ENCODE measurements at regions not wholly inside any gene's neighbourhood (a gene's known extent, or its start where the extent isn't known, plus 50 kb on each side); places are given as distances from the start of the nearest gene placed in this dataset.

DNA sequence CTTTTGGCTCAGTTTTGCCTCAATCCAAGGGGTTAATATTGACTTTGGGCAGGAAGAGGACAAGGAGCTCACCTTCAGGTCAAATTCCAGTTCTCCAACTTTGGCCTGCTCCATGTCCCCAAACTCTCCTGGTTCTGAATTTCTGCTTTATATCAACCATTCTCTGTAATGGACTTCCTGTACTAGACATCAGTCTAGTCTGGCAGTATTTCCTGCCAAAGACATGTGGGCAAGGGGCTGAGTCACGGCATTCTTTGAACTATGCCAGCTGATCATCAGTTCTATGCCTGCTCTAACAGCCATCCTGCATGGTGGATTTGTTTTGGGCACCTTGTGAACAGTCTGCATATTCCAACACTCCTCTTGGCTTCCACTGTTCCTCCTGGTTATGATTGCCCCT is 199.4 kb downstream of the ZEB2 start:
- no peak overlapping the region for H3K27ac Mint-ChIP-seq
- peaks cover 15% of the 10 kb centered on the region for H3K4me1 Mint-ChIP-seq
- peaks cover 8% of the 10 kb centered on the region for H3K36me3 Mint-ChIP-seq (ENCODE audit: low read depth)
- no peak overlapping the region for H3K4me3 Mint-ChIP-seq
- DNase-seq = no peak
- H3K27me3 Mint-ChIP-seq (ENCODE audit: low read depth, poor library complexity) = no peaks in the 10 kb centered on the region
- TF ChIP-seq, protein P1, sequence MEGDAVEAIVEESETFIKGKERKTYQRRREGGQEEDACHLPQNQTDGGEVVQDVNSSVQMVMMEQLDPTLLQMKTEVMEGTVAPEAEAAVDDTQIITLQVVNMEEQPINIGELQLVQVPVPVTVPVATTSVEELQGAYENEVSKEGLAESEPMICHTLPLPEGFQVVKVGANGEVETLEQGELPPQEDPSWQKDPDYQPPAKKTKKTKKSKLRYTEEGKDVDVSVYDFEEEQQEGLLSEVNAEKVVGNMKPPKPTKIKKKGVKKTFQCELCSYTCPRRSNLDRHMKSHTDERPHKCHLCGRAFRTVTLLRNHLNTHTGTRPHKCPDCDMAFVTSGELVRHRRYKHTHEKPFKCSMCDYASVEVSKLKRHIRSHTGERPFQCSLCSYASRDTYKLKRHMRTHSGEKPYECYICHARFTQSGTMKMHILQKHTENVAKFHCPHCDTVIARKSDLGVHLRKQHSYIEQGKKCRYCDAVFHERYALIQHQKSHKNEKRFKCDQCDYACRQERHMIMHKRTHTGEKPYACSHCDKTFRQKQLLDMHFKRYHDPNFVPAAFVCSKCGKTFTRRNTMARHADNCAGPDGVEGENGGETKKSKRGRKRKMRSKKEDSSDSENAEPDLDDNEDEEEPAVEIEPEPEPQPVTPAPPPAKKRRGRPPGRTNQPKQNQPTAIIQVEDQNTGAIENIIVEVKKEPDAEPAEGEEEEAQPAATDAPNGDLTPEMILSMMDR (IDR thresholded peaks at IDR 0.05) = no peak
- peaks cover 11% of the 10 kb centered on the region for H3K9me3 Mint-ChIP-seq

DNA sequence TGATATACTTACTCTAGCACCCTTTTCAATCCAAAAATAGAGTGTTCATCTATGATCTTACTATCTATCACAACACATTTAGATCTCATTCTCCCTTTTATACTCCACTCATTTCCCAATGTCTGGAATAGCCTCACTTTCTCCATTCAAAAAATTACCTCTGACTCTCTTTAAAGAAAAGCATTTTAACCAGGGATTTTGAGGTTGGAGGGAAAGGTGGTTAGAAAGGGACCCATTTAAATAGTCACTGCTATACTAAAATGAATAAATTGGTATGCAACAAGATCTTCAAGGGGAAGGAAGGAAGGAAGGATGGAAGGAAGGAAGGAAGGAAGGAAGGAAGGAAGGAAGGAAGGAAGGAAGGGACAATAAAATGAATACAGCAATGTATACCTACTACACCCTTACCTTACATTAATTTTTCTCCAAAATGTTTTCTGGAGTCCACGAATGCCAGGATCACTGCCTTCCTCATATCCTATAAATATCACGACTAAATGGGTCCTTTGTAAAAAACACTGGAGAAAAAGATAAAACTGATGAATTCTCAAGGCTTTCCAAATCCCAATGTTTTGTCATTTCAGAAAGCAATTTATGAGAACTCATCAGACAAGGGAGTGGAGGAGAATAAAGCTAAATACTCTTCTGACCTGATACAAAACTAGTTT is 202.7 kb downstream of the ZEB2 start:
- Mint-ChIP-seq H3K27ac (no peak overlapping the region), H3K4me1 (no peaks in the 10 kb centered on the region), H3K4me3 (no peak overlapping the region), H3K36me3 (ENCODE audit: low read depth) (peaks cover 16% of the 10 kb centered on the region), H3K9me3 (peaks cover 15% of the 10 kb centered on the region), H3K27me3 (ENCODE audit: low read depth, poor library complexity) (no peaks in the 10 kb centered on the region)
- no peak for DNase-seq
- TF ChIP-seq, protein P1 (IDR thresholded peaks at IDR 0.05) = no peak

DNA sequence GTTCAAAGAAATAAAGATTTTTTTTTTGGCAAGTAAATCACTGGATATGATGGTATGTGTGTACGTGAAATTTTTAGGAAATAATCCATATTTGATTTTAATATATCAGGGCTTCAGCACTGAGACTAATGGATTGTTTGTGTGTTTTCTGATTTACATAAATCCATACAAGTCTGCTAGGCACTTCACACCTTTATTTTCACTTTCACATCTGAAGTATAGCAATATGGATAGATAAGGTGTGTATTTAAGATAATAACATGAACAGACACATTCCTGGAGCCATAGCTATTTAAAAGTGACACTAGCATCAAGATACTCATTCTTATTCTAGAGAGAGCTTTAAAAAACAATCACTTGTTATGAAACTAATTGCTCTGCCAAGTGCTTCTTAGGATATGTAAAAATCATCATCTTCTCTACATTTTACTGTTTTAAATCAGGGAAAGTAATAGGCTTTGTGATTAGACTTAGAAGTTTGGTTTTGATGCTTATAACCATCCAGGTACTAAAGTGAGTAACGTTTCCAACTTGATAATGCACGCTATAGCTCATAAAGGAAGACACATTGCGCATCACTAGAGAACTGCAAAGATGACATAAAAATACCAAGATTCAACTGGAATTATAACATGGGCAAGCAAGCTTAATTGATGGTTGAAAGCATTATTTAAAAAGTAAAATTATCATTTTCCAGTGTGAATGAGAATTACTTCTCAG is 208.9 kb downstream of the ZEB2 start:
- H3K27ac Mint-ChIP-seq = no peak overlapping the region
- H3K36me3 Mint-ChIP-seq (ENCODE audit: low read depth) = peaks cover 31% of the 10 kb centered on the region
- H3K4me1 Mint-ChIP-seq = no peaks in the 10 kb centered on the region
- H3K4me3 Mint-ChIP-seq = no peak overlapping the region
- H3K27me3 Mint-ChIP-seq (ENCODE audit: low read depth, poor library complexity) = no peaks in the 10 kb centered on the region
- TF ChIP-seq, protein P1 (IDR thresholded peaks at IDR 0.05) = no peak
- H3K9me3 Mint-ChIP-seq = peaks cover 46% of the 10 kb centered on the region
- DNase-seq = no peak

DNA sequence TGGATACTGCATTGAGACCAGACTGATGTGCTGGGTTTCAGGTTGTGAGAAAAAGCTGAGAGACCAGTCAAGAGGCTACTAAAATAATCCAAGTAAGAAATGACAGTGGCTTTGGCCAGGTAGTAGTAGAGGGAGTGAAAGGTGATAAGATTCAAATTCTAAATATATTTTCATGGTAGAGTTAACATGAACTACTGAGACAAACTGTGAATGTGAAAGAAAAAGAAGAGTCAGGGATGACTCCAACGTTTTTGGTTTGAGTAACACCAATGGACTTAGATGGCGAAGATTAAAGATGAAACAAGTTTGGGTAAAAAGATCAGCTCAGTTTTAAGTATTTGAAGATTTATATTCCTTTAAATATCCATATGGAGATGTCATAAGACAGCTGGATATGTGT is 209.4 kb downstream of the ZEB2 start:
- H3K36me3 Mint-ChIP-seq (ENCODE audit: low read depth) = peaks cover 31% of the 10 kb centered on the region
- H3K27me3 Mint-ChIP-seq (ENCODE audit: low read depth, poor library complexity) = no peaks in the 10 kb centered on the region
- peaks cover 49% of the 10 kb centered on the region for H3K9me3 Mint-ChIP-seq
- H3K4me3 Mint-ChIP-seq = no peak overlapping the region
- TF ChIP-seq, protein P1 (IDR thresholded peaks at IDR 0.05) = no peak
- H3K4me1 Mint-ChIP-seq = no peaks in the 10 kb centered on the region
- DNase-seq = no peak
- no peak overlapping the region for H3K27ac Mint-ChIP-seq

DNA sequence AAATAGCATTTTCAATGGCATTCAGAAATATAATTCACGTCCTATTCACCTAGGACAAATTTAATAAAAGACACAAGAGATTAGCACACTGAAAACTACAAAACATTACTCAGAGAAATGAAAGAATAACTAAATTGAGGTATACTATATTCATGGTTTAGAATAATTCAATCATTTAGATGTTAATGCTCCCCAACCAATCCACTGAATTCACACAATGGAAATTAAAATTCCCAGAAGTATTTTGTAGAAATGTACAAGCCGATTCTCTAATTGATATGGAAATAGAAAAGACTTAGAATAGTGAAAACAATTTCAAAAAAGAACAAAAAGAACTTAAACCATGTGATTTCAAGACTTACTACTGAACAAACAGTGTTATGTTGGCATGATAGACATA is 212.2 kb downstream of the ZEB2 start:
- H3K4me3 Mint-ChIP-seq = no peak overlapping the region
- H3K4me1 Mint-ChIP-seq = no peaks in the 10 kb centered on the region
- TF ChIP-seq, protein P1 (IDR thresholded peaks at IDR 0.05) = no peak
- peaks cover 27% of the 10 kb centered on the region for H3K36me3 Mint-ChIP-seq (ENCODE audit: low read depth)
- H3K27ac Mint-ChIP-seq = no peak overlapping the region
- DNase-seq = no peak
- peaks cover 42% of the 10 kb centered on the region for H3K9me3 Mint-ChIP-seq
- H3K27me3 Mint-ChIP-seq (ENCODE audit: low read depth, poor library complexity) = no peaks in the 10 kb centered on the region

DNA sequence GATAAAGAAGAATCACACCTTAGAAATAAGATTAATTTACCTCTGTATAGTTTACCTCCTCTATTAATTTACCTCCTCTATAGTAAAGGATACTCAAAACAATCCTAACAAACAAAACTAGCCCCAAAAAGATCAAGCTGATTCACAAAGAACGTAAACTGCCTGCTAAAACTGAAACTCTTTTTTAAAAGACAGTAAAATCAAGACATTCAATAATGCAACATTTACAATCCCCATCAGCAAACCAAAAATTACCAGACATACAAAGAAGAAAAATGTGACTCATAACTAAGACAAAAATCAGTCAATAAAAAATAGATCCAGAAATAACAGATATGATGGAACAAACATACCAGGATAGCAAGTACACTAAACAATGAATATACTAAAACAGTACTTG is 215.7 kb downstream of the ZEB2 start:
- Mint-ChIP-seq H3K4me3 (no peak overlapping the region), H3K27ac (no peak overlapping the region), H3K9me3 (peaks cover 22% of the 10 kb centered on the region), H3K36me3 (ENCODE audit: low read depth) (peaks cover 12% of the 10 kb centered on the region), H3K27me3 (ENCODE audit: low read depth, poor library complexity) (peaks cover 5% of the 10 kb centered on the region), H3K4me1 (no peaks in the 10 kb centered on the region)
- DNase-seq = no peak
- TF ChIP-seq, protein P1 (IDR thresholded peaks at IDR 0.05) = no peak
